ENCODE measurements at regions not wholly inside any gene's neighbourhood (a gene's known extent, or its start where the extent isn't known, plus 50 kb on each side); places are given as distances from the start of the nearest gene placed in this dataset.

- Histone ChIP-seq H3K36me3 (no peaks in the 10 kb centered on the region), H3K9me3 (no peaks in the 10 kb centered on the region), H3K27ac (no peak overlapping the region), H3K4me3 (no peak overlapping the region), H3K4me1 (no peaks in the 10 kb centered on the region), H3K27me3 (no peaks in the 10 kb centered on the region)
- TF ChIP-seq POLR2A (IDR thresholded peaks at IDR 0.05) (no peak), CTCF (IDR thresholded peaks at IDR 0.05) (no peak)
- no peak for DNase-seq
These were observed 208.5 kb upstream of the TRPM3 start for GRCh38 chr9:71329873-71330272.

GRCh38 chr9:71326360-71326759, 204.9 kb upstream of the TRPM3 start:
- no peaks in the 10 kb centered on the region for H3K9me3 ChIP-seq
- H3K27me3 ChIP-seq = no peaks in the 10 kb centered on the region
- TF ChIP-seq CTCF (IDR thresholded peaks at IDR 0.05) (no peak), POLR2A (IDR thresholded peaks at IDR 0.05) (no peak)
- H3K4me3 ChIP-seq = no peak overlapping the region
- H3K27ac ChIP-seq = no peak overlapping the region
- no peak for DNase-seq
- H3K4me1 ChIP-seq = no peaks in the 10 kb centered on the region
- no peaks in the 10 kb centered on the region for H3K36me3 ChIP-seq

- TF ChIP-seq CTCF (IDR thresholded peaks at IDR 0.05) (no peak), POLR2A (IDR thresholded peaks at IDR 0.05) (no peak)
- no peak overlapping the region for H3K27ac ChIP-seq
- H3K36me3 ChIP-seq = no peaks in the 10 kb centered on the region
These were observed 201.9 kb upstream of the TRPM3 start for GRCh38 chr9:71323357-71323756.

GRCh38 chr9:71322311-71322710, 200.9 kb upstream of the TRPM3 start:
- DNase-seq = no peak
- Histone ChIP-seq H3K9me3 (no peaks in the 10 kb centered on the region), H3K27me3 (no peaks in the 10 kb centered on the region), H3K36me3 (no peaks in the 10 kb centered on the region), H3K27ac (no peak overlapping the region), H3K4me3 (no peak overlapping the region), H3K4me1 (no peaks in the 10 kb centered on the region)
- TF ChIP-seq POLR2A (IDR thresholded peaks at IDR 0.05) (no peak), CTCF (IDR thresholded peaks at IDR 0.05) (no peak)

More at GRCh38 chr9:71323357-71323756, 201.9 kb upstream of the TRPM3 start:
- H3K4me3 ChIP-seq = no peak overlapping the region
- no peaks in the 10 kb centered on the region for H3K9me3 ChIP-seq
- DNase-seq = no peak
- no peaks in the 10 kb centered on the region for H3K4me1 ChIP-seq
- no peaks in the 10 kb centered on the region for H3K27me3 ChIP-seq

- TF ChIP-seq CTCF (IDR thresholded peaks at IDR 0.05) (no peak), POLR2A (IDR thresholded peaks at IDR 0.05) (no peak)
- H3K27me3 ChIP-seq = no peaks in the 10 kb centered on the region
- no peak overlapping the region for H3K27ac ChIP-seq
- no peak overlapping the region for H3K4me3 ChIP-seq
- DNase-seq = no peak
- no peaks in the 10 kb centered on the region for H3K36me3 ChIP-seq
- H3K4me1 ChIP-seq = no peaks in the 10 kb centered on the region
- no peaks in the 10 kb centered on the region for H3K9me3 ChIP-seq
These were observed 187.0 kb upstream of the TRPM3 start for GRCh38 chr9:71308454-71308853.

DNA sequence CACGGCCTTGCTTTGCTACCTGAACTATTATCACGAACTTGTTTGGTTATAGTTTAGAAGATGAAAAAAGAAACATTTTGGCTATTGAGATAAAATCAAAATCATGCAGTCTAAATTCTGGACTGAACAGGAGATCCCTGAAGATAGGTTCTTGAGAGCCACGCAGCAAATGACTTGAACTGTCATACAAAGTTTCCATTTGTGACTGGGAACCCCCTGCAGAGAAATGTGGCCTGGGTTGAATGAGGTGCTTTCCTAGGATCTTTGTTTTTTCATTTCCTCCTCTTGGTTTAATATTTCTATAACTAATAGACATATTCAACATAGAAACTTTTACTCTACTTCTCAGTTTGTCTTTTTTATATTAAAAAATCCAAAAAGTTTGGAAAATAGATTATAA, 184.7 kb upstream of the TRPM3 start:
- DNase-seq = no peak
- Histone ChIP-seq H3K27me3 (no peaks in the 10 kb centered on the region), H3K4me1 (no peaks in the 10 kb centered on the region), H3K27ac (no peak overlapping the region), H3K36me3 (no peaks in the 10 kb centered on the region), H3K4me3 (no peak overlapping the region), H3K9me3 (no peaks in the 10 kb centered on the region)
- TF ChIP-seq POLR2A (IDR thresholded peaks at IDR 0.05) (no peak), CTCF (IDR thresholded peaks at IDR 0.05) (no peak)

Data from Peyer's patch (tissue), 4 donors.